ENCODE measurements at regions not wholly inside any gene's neighbourhood (a gene's known extent, or its start where the extent isn't known, plus 50 kb on each side); places are given as distances from the start of the nearest gene placed in this dataset.
"Not testable (repeated sequence)": the region's sequence is repeated elsewhere in the genome, so short reads cannot be mapped to it uniquely, and the experiment has no call there.

GRCh38 chr3:40753291-40753770 lies 228.6 kb downstream of the ZNF621 start:
- no peak for DNase-seq (ENCODE audit: low read depth in 2 of 2)

DNA sequence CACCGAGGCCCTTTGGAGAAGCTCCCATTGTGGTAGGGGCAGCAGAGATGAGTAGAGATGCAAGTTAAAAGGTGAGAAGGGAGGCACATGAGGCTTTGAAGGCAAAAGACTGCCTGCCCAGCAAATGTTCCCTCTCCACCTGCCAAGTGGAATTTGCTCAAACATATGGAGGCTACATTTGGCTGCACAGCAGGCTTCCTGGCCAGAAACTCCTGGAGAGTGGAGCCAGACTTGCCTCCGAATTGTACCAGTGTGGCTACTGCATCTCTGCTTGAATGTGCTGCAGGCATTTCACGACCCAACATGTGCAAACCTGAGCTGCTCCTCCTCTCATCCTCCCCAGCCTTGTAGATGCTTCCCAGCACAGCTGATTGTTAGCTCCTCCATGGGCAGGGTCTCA lies 229.2 kb downstream of the ZNF621 start:
- DNase-seq (ENCODE audit: low read depth in 2 of 2), result no peak

- no peak for DNase-seq (ENCODE audit: low read depth in 2 of 2)
These were observed 230.2 kb downstream of the ZNF621 start for GRCh38 chr3:40754994-40755393.

DNA sequence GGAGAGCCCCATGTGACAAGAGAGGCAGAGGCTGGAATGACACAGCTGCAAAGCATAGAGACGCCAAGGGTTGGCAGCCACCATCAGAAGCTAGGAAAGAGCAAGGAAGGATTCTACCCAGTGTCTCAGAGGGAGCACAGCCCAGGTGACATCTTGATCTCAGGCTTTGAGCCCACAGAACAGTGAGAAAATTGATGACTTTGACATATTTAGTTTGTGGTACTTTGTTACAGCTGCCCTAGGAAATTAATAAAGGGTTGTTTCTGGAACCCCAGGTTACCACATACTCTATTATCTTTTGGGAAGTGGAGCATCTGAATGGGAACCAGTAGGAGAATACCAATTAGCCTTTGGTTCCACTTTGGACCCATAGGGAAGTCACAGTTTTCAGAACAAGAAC lies 231.7 kb downstream of the ZNF621 start:
- no peak for DNase-seq (ENCODE audit: low read depth in 2 of 2)

DNA sequence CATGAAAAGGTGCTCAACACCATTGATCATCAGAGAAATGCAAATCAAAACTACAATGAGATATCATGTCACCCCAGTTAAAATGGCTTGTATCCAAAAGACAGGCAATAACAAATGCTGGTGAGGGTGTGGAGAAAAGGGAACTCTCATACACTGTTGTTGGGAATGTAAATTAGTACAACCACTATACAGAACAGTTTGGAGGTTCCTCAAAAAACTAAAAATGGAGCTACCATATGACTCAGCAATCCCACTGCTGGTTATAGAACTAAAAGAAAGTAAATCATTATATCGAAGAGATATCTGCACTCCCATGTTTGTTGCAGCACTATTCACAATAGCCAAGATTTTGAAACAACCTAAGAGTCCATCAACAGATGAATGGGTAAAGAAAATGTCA lies 238.0 kb downstream of the ZNF621 start:
- DNase-seq (ENCODE audit: low read depth in 2 of 2), result not testable (repeated sequence)

DNA sequence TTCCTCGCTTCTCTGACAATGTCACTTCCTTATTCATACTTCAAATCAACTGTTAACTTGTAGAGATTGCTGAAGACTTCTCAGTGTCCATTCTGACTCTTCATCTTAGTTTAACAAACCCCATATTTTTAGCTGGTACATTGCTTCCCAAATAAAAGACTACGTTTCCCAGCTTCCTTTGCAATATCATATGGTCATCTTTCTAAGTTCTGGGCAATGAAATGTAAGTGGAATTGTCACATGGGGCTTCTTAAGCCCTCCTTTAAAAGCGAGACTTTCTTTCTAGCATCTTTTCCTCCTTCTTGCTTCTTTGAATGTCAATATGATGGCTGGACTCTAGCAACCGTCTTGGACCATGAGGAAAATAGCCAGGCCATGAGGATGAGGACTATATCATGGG lies 239.0 kb downstream of the ZNF621 start:
- no peak for DNase-seq (ENCODE audit: low read depth in 2 of 2)

DNA sequence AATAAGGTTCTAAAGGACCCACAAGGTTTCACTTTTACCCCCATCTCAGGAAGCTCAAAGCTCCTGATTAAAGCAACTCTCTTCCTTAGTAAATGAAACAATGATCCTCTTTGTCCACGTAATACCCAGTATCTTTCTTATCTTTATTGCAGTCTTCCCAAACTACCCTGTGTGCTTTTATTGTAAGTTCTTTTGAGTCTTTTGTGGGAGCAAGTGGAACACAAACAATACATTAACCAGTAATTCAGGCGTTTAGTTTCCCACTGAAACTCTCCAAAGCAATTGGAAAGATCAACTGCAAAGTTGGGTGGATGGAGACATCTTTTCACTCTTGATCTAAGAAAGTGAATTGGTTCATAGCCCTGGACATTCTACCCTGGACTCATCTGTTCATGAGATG lies 240.0 kb downstream of the ZNF621 start:
- DNase-seq (ENCODE audit: low read depth in 2 of 2), result no peak

DNA sequence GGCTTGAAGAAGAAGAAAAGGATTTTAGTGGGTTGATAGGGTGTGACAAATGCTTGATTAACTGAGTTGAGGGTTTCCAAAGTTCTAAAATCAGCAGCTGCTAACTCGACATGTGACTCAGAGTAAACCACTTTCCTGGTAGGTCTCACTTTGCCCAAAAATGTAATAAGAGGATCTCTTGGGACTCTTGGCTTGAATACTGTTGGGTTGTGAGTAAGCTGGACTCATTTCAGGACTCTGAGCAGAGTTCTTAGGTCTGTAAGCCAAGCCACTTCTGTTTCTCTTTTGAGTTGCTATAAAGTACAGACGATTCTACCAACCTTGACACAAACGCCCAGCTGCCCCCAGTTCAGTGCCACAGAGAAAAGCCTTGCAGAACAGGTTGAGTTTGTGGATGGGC lies 241.1 kb downstream of the ZNF621 start:
- no peak for DNase-seq (ENCODE audit: low read depth in 2 of 2)

- no peak for DNase-seq (ENCODE audit: low read depth in 2 of 2)
These were observed 241.6 kb downstream of the ZNF621 start for GRCh38 chr3:40766396-40766795.

DNA sequence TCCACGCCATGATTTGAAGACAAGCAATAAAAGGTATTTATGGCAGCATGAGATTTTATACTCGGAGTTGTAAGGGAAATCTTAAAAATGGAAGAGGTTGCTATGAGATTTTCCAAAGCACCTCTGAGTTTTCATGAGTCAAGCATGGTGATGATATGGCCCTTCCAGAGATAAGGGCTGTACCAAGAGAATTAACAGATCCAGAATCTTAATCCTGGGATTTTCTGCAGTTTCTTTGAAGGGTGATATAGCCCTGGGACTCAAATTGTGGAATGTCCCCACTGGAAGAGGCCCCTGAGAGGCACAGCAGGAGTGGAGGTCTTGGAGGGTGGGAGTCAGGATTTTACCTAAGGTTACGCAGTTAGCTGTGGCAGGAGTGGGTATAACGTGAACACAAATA lies 243.3 kb downstream of the ZNF621 start:
- DNase-seq (ENCODE audit: low read depth in 2 of 2), result no peak

GRCh38 chr3:40768536-40768935 lies 243.8 kb downstream of the ZNF621 start:
- no peak for DNase-seq (ENCODE audit: low read depth in 2 of 2)

- no peak for DNase-seq (ENCODE audit: low read depth in 2 of 2)
These were observed 245.3 kb downstream of the ZNF621 start for GRCh38 chr3:40770061-40770460.

DNA sequence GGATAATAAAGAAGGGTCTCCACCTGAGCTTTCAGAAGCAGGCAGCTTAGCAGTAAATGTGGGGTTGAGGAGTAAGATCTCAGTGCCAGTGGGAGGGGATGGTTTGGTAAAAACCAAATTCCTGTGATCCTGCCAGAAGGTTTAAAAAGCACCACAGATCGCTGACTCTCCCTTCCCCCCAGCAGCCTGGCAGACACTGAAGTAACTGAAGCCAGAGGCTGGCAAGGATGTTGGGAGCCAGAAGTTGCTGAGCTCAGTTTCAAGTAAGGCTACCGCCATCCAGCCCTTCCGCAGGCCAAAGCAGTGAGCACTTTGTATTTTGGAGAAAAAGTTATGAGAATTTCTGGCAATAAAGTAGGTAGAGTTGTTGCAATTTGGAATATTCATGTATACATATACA lies 246.4 kb downstream of the ZNF621 start:
- DNase-seq (ENCODE audit: low read depth in 2 of 2), result no peak

GRCh38 chr3:40779039-40779438 lies 254.3 kb downstream of the ZNF621 start:
- no peak for DNase-seq (ENCODE audit: low read depth in 2 of 2)

GRCh38 chr3:40780291-40780924 lies 255.6 kb downstream of the ZNF621 start:
- DNase-seq (ENCODE audit: low read depth in 2 of 2), result no peak

- DNase-seq (ENCODE audit: low read depth in 2 of 2), result no peak
These were observed 256.2 kb downstream of the ZNF621 start for GRCh38 chr3:40780925-40781406.

- DNase-seq (ENCODE audit: low read depth in 2 of 2), result no peak
These were observed 257.5 kb downstream of the ZNF621 start for GRCh38 chr3:40782111-40782721.

DNA sequence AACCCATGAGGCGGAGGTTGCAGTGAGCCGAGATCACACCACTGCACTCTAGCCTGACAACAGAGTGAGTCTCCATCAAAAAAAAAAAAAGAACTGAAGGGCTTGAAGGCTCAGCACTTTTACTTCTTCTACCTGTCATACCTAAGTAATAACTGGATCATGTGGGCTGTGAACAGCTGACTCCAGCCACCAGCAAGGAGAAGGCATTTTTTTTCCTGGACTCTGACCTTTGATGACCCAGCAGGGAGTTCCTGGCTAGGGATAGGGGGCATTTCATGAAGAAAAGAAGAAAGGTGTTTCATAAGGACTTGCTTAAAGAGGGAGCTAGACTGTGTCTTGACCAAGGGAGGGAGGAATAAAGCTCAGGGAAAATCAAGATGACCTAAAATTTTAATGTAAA lies 266.0 kb downstream of the ZNF621 start:
- no peak for DNase-seq (ENCODE audit: low read depth in 2 of 2)

- no peak for DNase-seq (ENCODE audit: low read depth in 2 of 2)
These were observed 269.0 kb downstream of the ZNF621 start for GRCh38 chr3:40793730-40794129.

DNA sequence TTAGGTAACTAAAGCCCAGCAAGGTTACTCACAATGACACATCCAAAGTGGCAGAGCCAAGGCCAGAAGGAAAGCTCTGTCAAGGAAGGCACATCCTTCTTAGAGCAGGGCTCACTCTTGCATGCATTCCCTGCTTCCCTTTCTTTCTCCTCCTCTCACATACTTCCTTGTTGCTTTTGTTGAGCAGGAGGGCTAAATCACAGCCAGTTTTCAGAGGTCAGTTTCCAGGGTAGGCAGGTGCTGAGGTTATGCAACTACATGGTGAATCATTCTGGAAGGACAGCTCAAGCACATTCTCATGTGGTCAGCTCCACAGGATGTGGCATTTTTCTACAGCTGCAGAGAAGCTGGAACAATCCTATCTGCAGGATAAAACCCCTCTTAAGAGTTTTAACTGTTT lies 275.6 kb downstream of the ZNF621 start:
- no peak for DNase-seq (ENCODE audit: low read depth in 2 of 2)

GRCh38 chr3:40801284-40801741 lies 276.6 kb downstream of the ZNF621 start:
- no peak for DNase-seq (ENCODE audit: low read depth in 2 of 2)

- no peak for DNase-seq (ENCODE audit: low read depth in 2 of 2)
These were observed 278.6 kb downstream of the ZNF621 start for GRCh38 chr3:40803311-40803710.

DNA sequence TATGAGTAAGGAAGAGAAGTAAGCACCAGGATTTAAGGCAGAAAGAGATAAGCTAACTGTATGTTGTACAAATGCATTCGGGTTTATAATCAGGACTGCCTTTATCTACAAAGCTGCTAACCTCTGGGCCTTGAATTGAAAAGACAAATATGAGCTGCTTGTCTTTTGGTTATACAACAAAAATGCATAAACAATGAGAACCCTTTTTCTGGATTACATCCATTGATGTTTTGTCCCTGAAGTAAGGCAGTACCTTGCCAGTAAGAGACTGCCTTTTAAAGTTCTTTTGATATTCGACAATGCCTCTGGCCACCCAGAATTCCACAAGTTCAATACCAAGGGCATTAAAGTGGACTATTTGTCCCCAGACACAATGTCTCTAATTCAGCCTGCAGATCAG lies 280.7 kb downstream of the ZNF621 start:
- DNase-seq (ENCODE audit: low read depth in 2 of 2), result no peak

DNA sequence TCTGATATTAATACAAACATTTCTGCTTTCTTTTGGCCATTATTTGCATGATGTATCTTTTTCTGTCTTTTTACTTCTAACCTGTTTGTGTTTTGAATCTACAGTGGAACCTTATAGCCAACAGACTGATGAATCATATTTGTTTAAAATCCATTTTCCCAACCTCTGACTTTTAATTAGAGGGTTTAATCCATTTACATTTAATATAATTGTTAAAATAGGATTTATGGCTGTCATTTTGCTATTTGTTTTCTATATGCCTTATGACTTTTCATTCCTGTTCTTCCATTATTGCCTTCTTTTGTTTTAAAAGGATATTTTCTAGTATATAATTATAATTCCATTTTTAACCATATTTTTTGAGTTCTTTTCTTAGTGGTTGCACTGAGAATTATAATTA lies 286.1 kb downstream of the ZNF621 start:
- DNase-seq (ENCODE audit: low read depth in 2 of 2), result no peak

Measured in stimulated activated CD4-positive, alpha-beta T cell treated with anti-CD3 and anti-CD28 coated beads, Interleukin-1b, Interleukin-23, amount 100 ng/mL, for 1 hour (primary cell).